Calu3 (cell line): ENCODE measurements at regions not wholly inside any gene's neighbourhood (a gene's known extent, or its start where the extent isn't known, plus 50 kb on each side); places are given as distances from the start of the nearest gene placed in this dataset.

Experiments used
- BruUV-seq: library from RNA; stranded (reverse); fragments of 400-500 nt; replicated peaks from 2 replicates; lab custom pipeline; 2021; lab: Mats Ljungman, UMichigan
- CTCF ChIA-PET: fragments of 300-600 bp; sonication (Branson Sonifier 250); formaldehyde crosslinking; loops from one replicate; lab custom pipeline; 2022; ENCODE audit warnings: antibody characterized with exemption; lab: Charles Lee
- DNase-seq: peaks from one replicate; pipeline ENCODE4 v3.0.0; 2022
- H3K27ac Mint-ChIP-seq: one replicate; pipeline ENCODE4 v1.8.0; 2022; ENCODE audit warnings: mixed read lengths; ENCODE audit not compliant: unreplicated experiment
- H3K27me3 Mint-ChIP-seq: one replicate; pipeline ENCODE4 v1.8.0; 2022; ENCODE audit warnings: mixed read lengths; ENCODE audit not compliant: unreplicated experiment
- H3K36me3 Mint-ChIP-seq: one replicate; pipeline ENCODE4 v1.8.0; 2022; ENCODE audit warnings: mild to moderate bottlenecking, moderate library complexity, mixed read lengths; ENCODE audit not compliant: insufficient read depth, unreplicated experiment
- H3K4me1 Mint-ChIP-seq: one replicate; pipeline ENCODE4 v1.8.0; 2022; ENCODE audit warnings: mild to moderate bottlenecking, low read depth, mixed read lengths; ENCODE audit not compliant: unreplicated experiment
- H3K4me3 Mint-ChIP-seq: one replicate; pipeline ENCODE4 v1.8.0; 2022; ENCODE audit warnings: mild to moderate bottlenecking, low read depth, moderate library complexity, mixed read lengths; ENCODE audit not compliant: unreplicated experiment
- H3K9me3 Mint-ChIP-seq: one replicate; pipeline ENCODE4 v1.8.0; 2022; ENCODE audit warnings: low read depth, mixed read lengths; ENCODE audit not compliant: unreplicated experiment
- intact Hi-C: fragments of 100-400 bp; cut with micrococcal nuclease; formaldehyde crosslinking; loops from one replicate; pipeline ENCODE4 v1.10.0; 2022; ENCODE audit not compliant: unreplicated experiment
- TF ChIP-seq, protein P1 (sequence below): fragments of 200-600 bp; IDR thresholded peaks from one replicate; pipeline ENCODE4 v1.8.0; 2022; ENCODE audit warnings: antibody characterized with exemption; ENCODE audit not compliant: unreplicated experiment

DNA sequence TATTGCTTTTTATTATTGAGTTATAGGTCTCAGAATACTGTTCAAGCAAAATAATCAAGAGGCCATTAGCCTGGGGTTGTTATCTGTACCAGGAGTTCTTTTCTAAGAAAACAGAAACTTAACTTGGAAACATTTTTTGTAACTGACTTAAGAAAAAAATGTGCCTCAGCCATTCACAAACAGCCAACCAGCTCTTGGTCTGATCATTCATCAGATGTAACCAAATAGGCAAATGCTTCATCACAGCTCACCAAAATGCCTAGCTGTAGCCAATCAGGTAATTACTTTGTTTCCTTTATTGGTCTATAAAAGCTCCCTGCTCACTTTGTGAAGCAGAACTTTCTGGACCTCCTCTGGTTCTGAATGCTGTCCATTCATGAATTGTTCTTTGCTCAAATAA, 387.7 kb downstream of the FAT4 start:
- Mint-ChIP-seq H3K4me1 (no peaks in the 10 kb centered on the region), H3K4me3 (no peak overlapping the region), H3K27me3 (no peaks in the 10 kb centered on the region), H3K27ac (no peak overlapping the region), H3K36me3 (no peaks in the 10 kb centered on the region), H3K9me3 (no peaks in the 10 kb centered on the region)
- intact Hi-C loops = no loop called here
- CTCF ChIA-PET = interaction anchor here (1.2 kb wide), 1 partner anchor 27 kb away, joined by 8 read pairs; no protein-coding TSS in a partner anchor
- no TSS peak for BruUV-seq
- DNase-seq = no peak
- TF ChIP-seq, protein P1, sequence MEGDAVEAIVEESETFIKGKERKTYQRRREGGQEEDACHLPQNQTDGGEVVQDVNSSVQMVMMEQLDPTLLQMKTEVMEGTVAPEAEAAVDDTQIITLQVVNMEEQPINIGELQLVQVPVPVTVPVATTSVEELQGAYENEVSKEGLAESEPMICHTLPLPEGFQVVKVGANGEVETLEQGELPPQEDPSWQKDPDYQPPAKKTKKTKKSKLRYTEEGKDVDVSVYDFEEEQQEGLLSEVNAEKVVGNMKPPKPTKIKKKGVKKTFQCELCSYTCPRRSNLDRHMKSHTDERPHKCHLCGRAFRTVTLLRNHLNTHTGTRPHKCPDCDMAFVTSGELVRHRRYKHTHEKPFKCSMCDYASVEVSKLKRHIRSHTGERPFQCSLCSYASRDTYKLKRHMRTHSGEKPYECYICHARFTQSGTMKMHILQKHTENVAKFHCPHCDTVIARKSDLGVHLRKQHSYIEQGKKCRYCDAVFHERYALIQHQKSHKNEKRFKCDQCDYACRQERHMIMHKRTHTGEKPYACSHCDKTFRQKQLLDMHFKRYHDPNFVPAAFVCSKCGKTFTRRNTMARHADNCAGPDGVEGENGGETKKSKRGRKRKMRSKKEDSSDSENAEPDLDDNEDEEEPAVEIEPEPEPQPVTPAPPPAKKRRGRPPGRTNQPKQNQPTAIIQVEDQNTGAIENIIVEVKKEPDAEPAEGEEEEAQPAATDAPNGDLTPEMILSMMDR = no peak

DNA sequence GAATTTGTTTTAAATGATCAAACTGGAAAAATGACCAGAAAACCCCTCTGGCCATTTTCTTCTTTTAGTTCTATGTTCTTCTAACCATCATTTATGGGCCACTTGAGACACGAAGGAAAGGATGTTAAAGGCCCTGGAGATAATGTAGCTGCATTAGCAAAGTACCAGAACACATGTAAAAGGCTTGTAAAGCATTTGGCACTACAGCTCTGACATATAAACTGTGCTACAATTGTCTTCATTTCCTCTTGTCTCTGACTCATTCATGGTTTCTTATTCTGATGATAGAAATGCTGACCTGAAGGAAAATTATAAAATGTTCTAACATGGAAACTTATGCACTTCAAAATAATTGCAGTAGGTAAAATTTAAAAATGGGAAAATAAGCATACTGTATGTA, 388.7 kb downstream of the FAT4 start:
- H3K27me3 Mint-ChIP-seq = no peaks in the 10 kb centered on the region
- no peak for DNase-seq
- H3K4me1 Mint-ChIP-seq = no peaks in the 10 kb centered on the region
- H3K27ac Mint-ChIP-seq = no peak overlapping the region
- H3K4me3 Mint-ChIP-seq = no peak overlapping the region
- intact Hi-C loops = no loop called here
- BruUV-seq = no TSS peak
- H3K36me3 Mint-ChIP-seq = no peaks in the 10 kb centered on the region
- CTCF ChIA-PET = interaction anchor here (1.2 kb wide), 1 partner anchor 26 kb away, joined by 8 read pairs; no protein-coding TSS in a partner anchor
- TF ChIP-seq, protein P1 = no peak
- H3K9me3 Mint-ChIP-seq = no peaks in the 10 kb centered on the region

DNA sequence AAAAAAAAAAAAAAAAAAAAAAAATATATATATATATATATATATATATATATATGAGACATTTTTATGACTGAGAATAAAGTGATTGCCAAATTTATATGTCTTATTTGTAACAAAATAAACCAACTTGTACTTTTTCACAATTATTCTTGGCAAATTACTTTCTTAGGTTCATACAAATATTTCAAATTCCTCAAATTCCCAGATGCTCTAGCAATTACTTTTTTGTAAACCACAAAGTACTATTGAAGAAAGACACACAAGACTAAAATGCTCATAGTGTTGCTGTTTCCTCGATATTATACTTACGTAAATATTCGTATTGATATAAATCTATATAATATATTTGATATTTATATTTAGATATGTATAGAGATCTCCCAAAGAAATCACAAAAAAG, 390.0 kb downstream of the FAT4 start:
- TF ChIP-seq, protein P1 = no peak
- H3K36me3 Mint-ChIP-seq = no peaks in the 10 kb centered on the region
- CTCF ChIA-PET = no interaction called here
- H3K4me1 Mint-ChIP-seq = no peaks in the 10 kb centered on the region
- BruUV-seq = no TSS peak
- DNase-seq = no peak
- H3K27me3 Mint-ChIP-seq = no peaks in the 10 kb centered on the region
- intact Hi-C loops = no loop called here
- no peak overlapping the region for H3K4me3 Mint-ChIP-seq
- no peak overlapping the region for H3K27ac Mint-ChIP-seq
- no peaks in the 10 kb centered on the region for H3K9me3 Mint-ChIP-seq

DNA sequence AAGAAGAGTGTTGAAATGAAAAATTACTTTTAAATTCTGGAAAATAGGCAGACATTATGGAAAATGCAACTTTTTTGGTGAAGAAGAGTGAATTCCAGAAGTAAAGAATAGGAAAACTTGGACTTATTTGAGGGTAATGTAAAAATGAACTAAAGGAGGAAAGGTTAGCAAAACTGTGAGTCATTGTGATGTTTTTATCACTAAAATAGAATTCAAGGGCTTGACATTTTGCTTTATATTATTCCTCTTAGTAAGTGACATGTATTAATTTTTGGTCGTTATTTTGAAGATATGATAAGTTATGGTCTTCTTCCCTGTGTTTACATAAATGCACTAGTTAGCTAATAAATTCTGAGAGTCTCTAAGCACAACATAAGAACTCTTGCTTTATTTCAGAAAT, 390.9 kb downstream of the FAT4 start:
- intact Hi-C loops = no loop called here
- DNase-seq = no peak
- H3K27ac Mint-ChIP-seq = no peak overlapping the region
- H3K27me3 Mint-ChIP-seq = no peaks in the 10 kb centered on the region
- no peaks in the 10 kb centered on the region for H3K9me3 Mint-ChIP-seq
- no peak overlapping the region for H3K4me3 Mint-ChIP-seq
- BruUV-seq = no TSS peak
- CTCF ChIA-PET = no interaction called here
- H3K36me3 Mint-ChIP-seq = no peaks in the 10 kb centered on the region
- no peaks in the 10 kb centered on the region for H3K4me1 Mint-ChIP-seq
- TF ChIP-seq, protein P1 = no peak
